Kidney (tissue), 13 donors: ENCODE measurements at regions not wholly inside any gene's neighbourhood (a gene's known extent, or its start where the extent isn't known, plus 50 kb on each side); places are given as distances from the start of the nearest gene placed in this dataset.

Experiments used
- DNase-seq, 5 donors: peaks; one replicate each; pipeline ENCODE4 v3.0.0-alpha.2; 2013 to 2020
- FAIRE-seq: peaks from 2 replicates; lab custom pipeline; 2012; peaks lifted over from hg19 to GRCh38; lab: Jason Lieb, UNC
- H3K27ac ChIP-seq, 2 donors: one replicate each; pipeline ENCODE4 v1.7.0; 2013; ENCODE audit warnings: low read depth in 2 of 2, low read length in 2 of 2, inconsistent platforms in 1 of 2
- H3K27me3 ChIP-seq: one replicate; pipeline ENCODE4 v1.7.1; 2013; ENCODE audit warnings: low read length, inconsistent platforms; ENCODE audit not compliant: control insufficient read depth, insufficient read depth
- H3K36me3 ChIP-seq, 3 donors: one replicate each; pipeline versions ENCODE4 v1.7.0 to v1.7.1; 2013; ENCODE audit warnings: low read length in 3 of 3, control low read depth in 1 of 3, inconsistent platforms in 1 of 3; ENCODE audit not compliant: insufficient read depth in 3 of 3, control insufficient read depth in 2 of 3
- H3K4me1 ChIP-seq, 3 donors: one replicate each; pipeline versions ENCODE4 v1.7.0 to v1.7.1; 2013; ENCODE audit warnings: low read length in 3 of 3, inconsistent platforms in 1 of 3, low read depth in 1 of 3; ENCODE audit not compliant: control insufficient read depth in 2 of 3, insufficient read depth in 2 of 3
- H3K4me3 ChIP-seq, 3 donors: one replicate each; pipeline versions ENCODE4 v1.7.0 to v1.8.1; 2013; ENCODE audit warnings: low read length in 3 of 3, control low read depth in 1 of 3, inconsistent platforms in 1 of 3
- H3K9ac ChIP-seq, 3 donors: one replicate each; pipeline versions ENCODE4 v1.7.0 to v1.7.1; 2013; ENCODE audit warnings: low read length in 3 of 3, control low read depth in 1 of 3, inconsistent platforms in 1 of 3
- H3K9me3 ChIP-seq, 3 donors: one replicate each; pipeline versions ENCODE4 v1.7.0 to v1.7.1; 2013; ENCODE audit warnings: low read length in 3 of 3, control low read depth in 1 of 3, inconsistent platforms in 1 of 3; ENCODE audit not compliant: control insufficient read depth in 2 of 3, insufficient read depth in 1 of 3
- CTCF ChIP-seq: IDR thresholded peaks from 3 replicates; pipeline ENCODE4 v1.5.1; 2012; ENCODE audit warnings: mild to moderate bottlenecking, moderate library complexity, borderline replicate concordance; ENCODE audit not compliant: insufficient read depth; ENCODE audit errors: extremely low read depth
- intact Hi-C: fragments of 100-400 bp; cut with DNase I; formaldehyde crosslinking; loops from one replicate; pipeline ENCODE4 v1.11.1; 2022
- donor health status: control.
- donor health status: control.
- donor health status: control.
- donor health status: control.
- donor health status: control.
- donor health status: DM: yes; HTN: yes; CAD: no.
- donor health status: Normal renal cell carcinoma (clear cell type).

GRCh38 chr2:223420048-223420447 is 182.1 kb downstream of the SCG2 start:
- H3K27me3 ChIP-seq = no peaks in the 10 kb centered on the region
- no peaks in the 10 kb centered on the region for H3K36me3 ChIP-seq
- DNase-seq (no peak), FAIRE-seq (no peak)
- TF ChIP-seq CTCF = no peak
- no peak overlapping the region for H3K9ac ChIP-seq
- no peak overlapping the region for H3K4me3 ChIP-seq
- H3K9me3 ChIP-seq = no peaks in the 10 kb centered on the region
- intact Hi-C loops = no loop called here
- peaks cover 0 to 9% (median 3%) of the 10 kb centered on the region in 3 donors for H3K4me1 ChIP-seq
- H3K27ac ChIP-seq = no peak overlapping the region

GRCh38 chr2:223431479-223431878 is 170.7 kb downstream of the SCG2 start:
- Histone ChIP-seq H3K9me3 (no peaks in the 10 kb centered on the region), H3K36me3 (no peaks in the 10 kb centered on the region), H3K4me3 (no peak overlapping the region), H3K27me3 (no peaks in the 10 kb centered on the region), H3K27ac (no peak overlapping the region), H3K9ac (no peak overlapping the region), H3K4me1 (no peaks in the 10 kb centered on the region)
- no peak for FAIRE-seq
- no peak for DNase-seq
- intact Hi-C loops = no loop called here
- TF ChIP-seq CTCF = no peak

GRCh38 chr2:223433461-223433860 is 168.7 kb downstream of the SCG2 start:
- intact Hi-C loops = no loop called here
- no peak for DNase-seq
- H3K27ac ChIP-seq = no peak overlapping the region
- H3K4me3 ChIP-seq = no peak overlapping the region
- no peak for TF ChIP-seq CTCF
- no peaks in the 10 kb centered on the region for H3K4me1 ChIP-seq
- no peak for FAIRE-seq
- no peaks in the 10 kb centered on the region for H3K9me3 ChIP-seq
- H3K9ac ChIP-seq = no peak overlapping the region
- H3K27me3 ChIP-seq = no peaks in the 10 kb centered on the region
- H3K36me3 ChIP-seq = no peaks in the 10 kb centered on the region

GRCh38 chr2:223437788-223438187 is 164.4 kb downstream of the SCG2 start:
- no peak for DNase-seq
- no peak for FAIRE-seq
- H3K36me3 ChIP-seq = no peaks in the 10 kb centered on the region
- no peak overlapping the region for H3K4me3 ChIP-seq
- H3K9me3 ChIP-seq = no peaks in the 10 kb centered on the region
- H3K27me3 ChIP-seq = no peaks in the 10 kb centered on the region
- no peak for TF ChIP-seq CTCF
- H3K9ac ChIP-seq = no peak overlapping the region
- H3K27ac ChIP-seq = no peak overlapping the region
- intact Hi-C loops = no loop called here
- no peaks in the 10 kb centered on the region for H3K4me1 ChIP-seq
